H1 (cell line): ENCODE measurements at regions not wholly inside any gene's neighbourhood (a gene's known extent, or its start where the extent isn't known, plus 50 kb on each side); places are given as distances from the start of the nearest gene placed in this dataset.

Source experiments
- CTCF ChIA-PET: fragments of 300-600 bp; sonication (Branson Sonifier 250); formaldehyde crosslinking; loops from one replicate; lab custom pipeline; 2021; ENCODE audit not compliant: partially characterized antibody; lab: Charles Lee
- POLR2A ChIA-PET: fragments of 300-600 bp; sonication (Branson Sonifier 250); formaldehyde crosslinking; loops from one replicate; lab custom pipeline; 2021; ENCODE audit warnings: inconsistent platforms; ENCODE audit not compliant: partially characterized antibody; lab: Charles Lee
- DNase-seq, 2 experiments: peaks; one replicate each; pipeline versions ENCODE4 v3.0.0 to v3.0.0-alpha.2; 2010 to 2022; ENCODE audit warnings: low spot score in 2 of 2, low read depth in 1 of 2, mixed read lengths in 1 of 2
- FAIRE-seq: peaks from 2 replicates; lab custom pipeline; 2011; peaks lifted over from hg19 to GRCh38; lab: Jason Lieb, UNC
- H2AFZ ChIP-seq: 2 replicates; pipeline ENCODE4 v1.8.1; 2012; ENCODE audit warnings: low read length, inconsistent platforms
- H2AK5ac ChIP-seq: 2 replicates; pipeline ENCODE4 v1.6.1; 2013; ENCODE audit warnings: low read depth, low read length
- H2BK120ac ChIP-seq: replicated peaks from 2 replicates; pipeline ENCODE3; 2013; ENCODE audit warnings: low read depth, low read length, inconsistent platforms
- H2BK12ac ChIP-seq: 2 replicates; pipeline ENCODE4 v1.6.1; 2013; ENCODE audit warnings: low read depth, low read length
- H2BK15ac ChIP-seq: 2 replicates; pipeline ENCODE4 v1.6.1; 2013; ENCODE audit warnings: low read length
- H2BK20ac ChIP-seq: 2 replicates; pipeline ENCODE4 v1.6.1; 2013; ENCODE audit warnings: low read length
- H2BK5ac ChIP-seq: 2 replicates; pipeline ENCODE4 v1.6.1; 2013; ENCODE audit warnings: low read depth, low read length
- H3K14ac ChIP-seq: 2 replicates; pipeline ENCODE4 v1.6.1; 2013; ENCODE audit warnings: inconsistent platforms; ENCODE audit not compliant: insufficient read length
- H3K18ac ChIP-seq: 2 replicates; pipeline ENCODE4 v1.6.1; 2013; ENCODE audit warnings: low read length; ENCODE audit errors: extremely low read depth
- H3K23ac ChIP-seq: 2 replicates; pipeline ENCODE4 v1.6.1; 2013; ENCODE audit warnings: inconsistent platforms; ENCODE audit not compliant: insufficient read length
- H3K23me2 ChIP-seq: 2 replicates; pipeline ENCODE4 v1.6.1; 2013; ENCODE audit warnings: low read depth, low read length
- H3K27ac ChIP-seq: 2 replicates; pipeline ENCODE4 v1.6.1; 2011; ENCODE audit warnings: low read depth, low read length, inconsistent platforms
- H3K27me3 ChIP-seq, 4 experiments: replicated peaks in 1 of 4; 1 replicate in 1 of 4; 2 replicates in 3 of 4; pipeline versions ENCODE4 v1.6.1 to v1.8.1; 2011 to 2013; ENCODE audit warnings: low read length in 3 of 4, mild to moderate bottlenecking in 3 of 4, inconsistent platforms in 2 of 4, mixed read lengths in 2 of 4, moderate library complexity in 1 of 4; ENCODE audit not compliant: control insufficient read depth in 3 of 4, insufficient read depth in 3 of 4; ENCODE audit errors: extremely low read depth in 1 of 4
- H3K36me3 ChIP-seq, 4 experiments: 2 replicates each; pipeline versions ENCODE4 v1.6.1 to v1.8.1; 2011 to 2013; ENCODE audit warnings: mild to moderate bottlenecking in 4 of 4, low read length in 3 of 4, moderate library complexity in 2 of 4, control low read depth in 1 of 4, inconsistent platforms in 1 of 4; ENCODE audit not compliant: insufficient read depth in 4 of 4, control insufficient read depth in 2 of 4
- H3K4ac ChIP-seq: replicated peaks from 2 replicates; pipeline ENCODE3; 2013; ENCODE audit warnings: low read length, low read depth, mixed read lengths, inconsistent platforms; ENCODE audit not compliant: insufficient read length
- H3K4me1 ChIP-seq, 4 experiments: replicated peaks in 1 of 4; 1 replicate in 1 of 4; 2 replicates in 3 of 4; pipeline versions ENCODE4 v1.6.1 to v1.8.1; 2011 to 2013; ENCODE audit warnings: low read length in 3 of 4, inconsistent platforms in 2 of 4, mixed read lengths in 1 of 4; ENCODE audit not compliant: insufficient read depth in 4 of 4, control insufficient read depth in 3 of 4
- H3K4me2 ChIP-seq, 2 experiments: 2 replicates each; pipeline versions ENCODE4 v1.6.1 to v1.8.1; 2011 to 2013; ENCODE audit warnings: low read depth in 2 of 2, low read length in 2 of 2, control low read depth in 1 of 2, inconsistent platforms in 1 of 2, mild to moderate bottlenecking in 1 of 2; ENCODE audit not compliant: insufficient read depth in 1 of 2
- H3K4me3 ChIP-seq, 4 experiments: fragments of 200-600, 300-600 bp in 1 of 4; sonication (generic), shearing (Covaris generic), sonication (Bioruptor Twin) in 1 of 4; 2 replicates each; pipeline versions ENCODE4 v1.5.1 to v1.8.1; 2011 to 2016; ENCODE audit warnings: low read length in 4 of 4, low read depth in 3 of 4, control low read depth in 2 of 4, inconsistent platforms in 2 of 4, mild to moderate bottlenecking in 2 of 4, mixed read lengths in 1 of 4, moderate library complexity in 1 of 4; ENCODE audit not compliant: insufficient read depth in 2 of 4; ENCODE audit errors: extremely low read depth in 1 of 4
- H3K56ac ChIP-seq: replicated peaks from 2 replicates; pipeline ENCODE3; 2013; ENCODE audit warnings: low read depth, mild to moderate bottlenecking, mixed read lengths, low read length, inconsistent platforms; ENCODE audit not compliant: insufficient read length
- H3K79me1 ChIP-seq: 2 replicates; pipeline ENCODE4 v1.6.1; 2013; ENCODE audit warnings: low read depth, low read length, control low read depth
- H3K79me2 ChIP-seq, 2 experiments: 2 replicates each; pipeline versions ENCODE4 v1.6.1 to v1.8.1; 2012 to 2013; ENCODE audit warnings: low read length in 2 of 2, mild to moderate bottlenecking in 2 of 2, inconsistent platforms in 1 of 2; ENCODE audit not compliant: insufficient read depth in 2 of 2, control insufficient read depth in 1 of 2
- H3K9ac ChIP-seq, 4 experiments: replicated peaks in 1 of 4; 1 replicate in 1 of 4; 2 replicates in 3 of 4; pipeline versions ENCODE4 v1.6.1 to v1.8.1; 2011 to 2013; ENCODE audit warnings: low read depth in 3 of 4, low read length in 3 of 4, control low read depth in 2 of 4, mild to moderate bottlenecking in 2 of 4, moderate library complexity in 2 of 4, inconsistent platforms in 1 of 4; ENCODE audit errors: extremely low read depth in 1 of 4
- H3K9me3 ChIP-seq, 2 experiments: 2 replicates each; pipeline versions ENCODE4 v1.6.1 to v1.8.1; 2012 to 2013; ENCODE audit warnings: mild to moderate bottlenecking in 2 of 2, moderate library complexity in 2 of 2, control low read depth in 1 of 2, inconsistent platforms in 1 of 2, low read depth in 1 of 2, low read length in 1 of 2, mixed read lengths in 1 of 2; ENCODE audit not compliant: insufficient read depth in 2 of 2
- H4K20me1 ChIP-seq, 2 experiments: replicated peaks in 1 of 2; 2 replicates each; pipeline versions ENCODE3 to v1.8.1; 2011 to 2013; ENCODE audit warnings: inconsistent platforms in 2 of 2, low read length in 2 of 2, mild to moderate bottlenecking in 1 of 2; ENCODE audit not compliant: insufficient read depth in 2 of 2, control insufficient read depth in 1 of 2
- H4K5ac ChIP-seq: 2 replicates; pipeline ENCODE4 v1.6.1; 2013; ENCODE audit warnings: low read length, low read depth, mixed read lengths, inconsistent platforms; ENCODE audit not compliant: insufficient read length
- H4K8ac ChIP-seq: 2 replicates; pipeline ENCODE4 v1.8.0; 2013; ENCODE audit warnings: mild to moderate bottlenecking, moderate library complexity, low read length, inconsistent platforms; ENCODE audit not compliant: insufficient read depth; ENCODE audit errors: extremely low read depth
- H4K91ac ChIP-seq: replicated peaks from 2 replicates; pipeline ENCODE3; 2013; ENCODE audit warnings: low read length, mixed read lengths, inconsistent platforms; ENCODE audit not compliant: insufficient read length
- NRF1 ChIP-seq: IDR thresholded peaks from 2 replicates; pipeline ENCODE4 v1.6.1; 2011; ENCODE audit warnings: mild to moderate bottlenecking, low read depth, low read length, improper control_type of control experiment
- RFX5 ChIP-seq: IDR thresholded peaks from 2 replicates; pipeline ENCODE4 v1.6.1; 2011; ENCODE audit warnings: low read depth, low read length, improper control_type of control experiment, borderline replicate concordance
- RXRA ChIP-seq: IDR thresholded peaks from 2 replicates; pipeline ENCODE4 v1.6.1; 2011; ENCODE audit warnings: low read depth, mild to moderate bottlenecking, low read length, moderate library complexity; ENCODE audit not compliant: insufficient read depth
- SP2 ChIP-seq: IDR thresholded peaks from 2 replicates; pipeline ENCODE4 v1.6.1; 2012; ENCODE audit warnings: mild to moderate bottlenecking, low read length, inconsistent platforms
- TBP ChIP-seq: IDR thresholded peaks from 2 replicates; pipeline ENCODE4 v1.6.1; 2011; ENCODE audit warnings: low read depth, low read length, improper control_type of control experiment
- WGBS, 2 experiments: shearing (Covaris generic) in 1 of 2; methylation state at CpG; one replicate each; pipeline versions ENCODE4 v1.1.6 to v1.1.7; 2013 to 2015; ENCODE audit warnings: low lambda C conversion rate in 2 of 2, mixed read lengths in 2 of 2, inconsistent platforms in 1 of 2, low coverage in 1 of 2, missing lambda C conversion rate in 1 of 2; ENCODE audit not compliant: insufficient replicate concordance in 2 of 2, insufficient coverage in 1 of 2, insufficient read length in 1 of 2; ENCODE audit errors: extremely low coverage in 1 of 2, missing lambda C conversion rate in 1 of 2; 5-methylcytosine and 5-hydroxymethylcytosine counted together

- no peak for DNase-seq
- Histone ChIP-seq H2BK5ac (no peak overlapping the region), H3K27ac (no peak overlapping the region), H3K56ac (no peak overlapping the region), H3K23me2 (no peaks in the 10 kb centered on the region)
- POLR2A ChIA-PET: no interaction called here
- FAIRE-seq: no peak
- TF ChIP-seq NRF1 (no peak), TBP (no peak), SP2 (no peak), RFX5 (no peak), RXRA (no peak)
- TF ChIP-seq, all 59 proteins: peak for 0
- H4K91ac ChIP-seq: no peak overlapping the region
- H3K4me1 ChIP-seq: no peaks in the 10 kb centered on the region
- no peaks in the 10 kb centered on the region for H3K27me3 ChIP-seq
- H4K8ac ChIP-seq: no peak overlapping the region
- H3K18ac ChIP-seq: no peak overlapping the region
- H3K79me1 ChIP-seq: no peaks in the 10 kb centered on the region
- H3K4me2 ChIP-seq: no peak overlapping the region
- H2AK5ac ChIP-seq: no peak overlapping the region
- no peak overlapping the region for H2BK20ac ChIP-seq
- no peak overlapping the region for H2AFZ ChIP-seq
- H4K5ac ChIP-seq: no peak overlapping the region
- no peaks in the 10 kb centered on the region for H3K36me3 ChIP-seq
- H3K23ac ChIP-seq: no peak overlapping the region
- no peaks in the 10 kb centered on the region for H4K20me1 ChIP-seq
- H3K14ac ChIP-seq: no peak overlapping the region
- H3K9ac ChIP-seq: no peak overlapping the region
- H2BK12ac ChIP-seq: no peak overlapping the region
- H2BK120ac ChIP-seq: no peak overlapping the region
- H2BK15ac ChIP-seq: no peak overlapping the region
- H3K9me3 ChIP-seq: no peaks in the 10 kb centered on the region
- no peaks in the 10 kb centered on the region for H3K79me2 ChIP-seq
- WGBS, 2 experiments: 85% methylated on average over 6 of the region's 6 CpGs; no CpG with 5 or more reads in 1 of the 2 experiments
- H3K4me3 ChIP-seq: no peak overlapping the region
- CTCF ChIA-PET: no interaction called here
- H3K4ac ChIP-seq: no peak overlapping the region
Measured at GRCh38 chr1:189657715-189658114, 819.9 kb downstream of the BRINP3 start.
